IMR-90 (cell line): ENCODE measurements at regions not wholly inside any gene's neighbourhood (a gene's known extent, or its start where the extent isn't known, plus 50 kb on each side); places are given as distances from the start of the nearest gene placed in this dataset.

ENCODE experiments used
- ATAC-seq: fragments of 200-7000 bp; cut with Tn5 transposase; 2 replicates; pipeline ENCODE4 v1.9.1; 2020; ENCODE audit warnings: low read depth, mild to moderate bottlenecking, moderate library complexity
- BruUV-seq: library from RNA; stranded (reverse); fragments of 400-500 nt; replicated peaks from 2 replicates; lab custom pipeline; 2021; lab: Mats Ljungman, UMichigan
- CTCF ChIA-PET: fragments of 300-600 bp; formaldehyde crosslinking; extraction: SDS; loops from one replicate; lab custom pipeline; 2021; ENCODE audit warnings: antibody characterized with exemption; lab: Yijun Ruan, JAX
- POLR2A ChIA-PET: fragments of 300-600 bp; sonication (Branson Sonifier 250); formaldehyde crosslinking; loops from one replicate; lab custom pipeline; 2022; ENCODE audit warnings: antibody characterized with exemption; ENCODE audit not compliant: unreplicated experiment; lab: Charles Lee
- DNase-seq: peaks from one replicate; pipeline ENCODE4 v3.0.0; 2013
- H2AFZ ChIP-seq: replicated peaks from 2 replicates; pipeline ENCODE3; 2013; ENCODE audit warnings: low read length, mild to moderate bottlenecking; ENCODE audit not compliant: poor library complexity
- H2AK5ac ChIP-seq: 2 replicates; pipeline ENCODE4 v1.6.1; 2013; ENCODE audit warnings: low read depth, low read length, inconsistent platforms
- H2AK9ac ChIP-seq: replicated peaks from 2 replicates; pipeline ENCODE3; 2013; ENCODE audit warnings: mild to moderate bottlenecking, low read depth, low read length, moderate library complexity; ENCODE audit not compliant: poor library complexity
- H2BK120ac ChIP-seq: 2 replicates; pipeline ENCODE4 v1.6.1; 2013; ENCODE audit warnings: low read depth, low read length, inconsistent platforms
- H2BK15ac ChIP-seq: 3 replicates; pipeline ENCODE4 v1.6.1; 2013; ENCODE audit warnings: low read depth, low read length, inconsistent platforms
- H2BK20ac ChIP-seq: 2 replicates; pipeline ENCODE4 v1.6.1; 2013; ENCODE audit warnings: low read depth, mild to moderate bottlenecking, inconsistent platforms, low read length, moderate library complexity
- H2BK5ac ChIP-seq: 2 replicates; pipeline ENCODE4 v1.6.1; 2013; ENCODE audit warnings: mild to moderate bottlenecking, low read depth, low read length, inconsistent platforms; ENCODE audit not compliant: poor library complexity, severe bottlenecking
- H3K14ac ChIP-seq: replicated peaks from 2 replicates; pipeline ENCODE4 v1.6.1; 2013; ENCODE audit warnings: low read depth, low read length, inconsistent platforms
- H3K18ac ChIP-seq: 2 replicates; pipeline ENCODE4 v1.6.1; 2013; ENCODE audit warnings: low read depth, low read length, control low read depth
- H3K23ac ChIP-seq: 2 replicates; pipeline ENCODE4 v1.6.1; 2013; ENCODE audit warnings: low read depth, low read length, inconsistent platforms
- H3K27ac ChIP-seq: 2 replicates; pipeline ENCODE4 v1.5.1; 2013; ENCODE audit warnings: mild to moderate bottlenecking, control low read depth, low read length; ENCODE audit not compliant: insufficient read depth
- H3K27me3 ChIP-seq: 2 replicates; pipeline ENCODE4 v1.6.1; 2013; ENCODE audit warnings: low read length; ENCODE audit not compliant: control insufficient read depth, insufficient read depth
- H3K36me3 ChIP-seq: 2 replicates; pipeline ENCODE4 v1.6.1; 2013; ENCODE audit warnings: low read length, mixed read lengths; ENCODE audit not compliant: control insufficient read depth, insufficient read depth
- H3K4ac ChIP-seq: 2 replicates; pipeline ENCODE4 v1.6.1; 2013; ENCODE audit warnings: low read depth, low read length, inconsistent platforms
- H3K4me1 ChIP-seq: 2 replicates; pipeline ENCODE4 v1.6.1; 2013; ENCODE audit warnings: low read length, mixed read lengths; ENCODE audit not compliant: control insufficient read depth, insufficient read depth
- H3K4me2 ChIP-seq: 2 replicates; pipeline ENCODE4 v1.6.1; 2013; ENCODE audit warnings: low read depth, mild to moderate bottlenecking, control low read depth, low read length, moderate library complexity
- H3K4me3 ChIP-seq: 2 replicates; pipeline ENCODE4 v1.5.1; 2013; ENCODE audit warnings: low read depth, mild to moderate bottlenecking, control low read depth, low read length, moderate library complexity; ENCODE audit not compliant: insufficient read depth
- H3K56ac ChIP-seq: 2 replicates; pipeline ENCODE4 v1.6.1; 2013; ENCODE audit warnings: low read length, inconsistent platforms; ENCODE audit not compliant: insufficient read depth; ENCODE audit errors: extremely low read depth
- H3K79me1 ChIP-seq, 2 experiments: 2 replicates each; pipeline ENCODE4 v1.6.1; 2013; ENCODE audit warnings: low read length in 2 of 2, inconsistent platforms in 1 of 2, low read depth in 1 of 2
- H3K9ac ChIP-seq: 2 replicates; pipeline ENCODE4 v1.6.1; 2013; ENCODE audit warnings: low read depth, low read length, control low read depth
- H3K9me1 ChIP-seq: 2 replicates; pipeline ENCODE4 v1.6.1; 2013; ENCODE audit warnings: low read length, inconsistent platforms; ENCODE audit not compliant: insufficient read depth
- H3K9me3 ChIP-seq: 2 replicates; pipeline ENCODE4 v1.6.1; 2013; ENCODE audit warnings: low read length; ENCODE audit not compliant: control insufficient read depth, insufficient read depth
- H4K20me1 ChIP-seq: 2 replicates; pipeline ENCODE4 v1.6.1; 2013; ENCODE audit warnings: low read length, inconsistent platforms; ENCODE audit not compliant: insufficient read depth
- H4K5ac ChIP-seq: 2 replicates; pipeline ENCODE4 v1.6.1; 2013; ENCODE audit warnings: mild to moderate bottlenecking, low read depth, low read length, control low read depth
- H4K8ac ChIP-seq, 2 experiments: 2 replicates each; pipeline ENCODE4 v1.6.1; 2013; ENCODE audit warnings: low read depth in 2 of 2, low read length in 2 of 2, control low read depth in 1 of 2, inconsistent platforms in 1 of 2
- H4K91ac ChIP-seq: 2 replicates; pipeline ENCODE4 v1.6.1; 2013; ENCODE audit warnings: low read depth, low read length, inconsistent platforms; ENCODE audit not compliant: insufficient read depth
- BHLHE40 ChIP-seq: fragments of 150-350 bp; IDR thresholded peaks from 2 replicates; pipeline ENCODE4 v1.6.1; 2016; ENCODE audit warnings: mild to moderate bottlenecking, low read depth, low read length
- CEBPB ChIP-seq: IDR thresholded peaks from 2 replicates; pipeline ENCODE4 v1.6.1; 2012; ENCODE audit warnings: low read depth, low read length, improper control_type of control experiment
- CHD1 ChIP-seq: IDR thresholded peaks from 2 replicates; pipeline ENCODE4 v1.6.1; 2012; ENCODE audit warnings: low read depth, low read length, improper control_type of control experiment
- CTCF ChIP-seq: conservative IDR thresholded peaks from 2 replicates; pipeline ENCODE4 v1.5.1; 2012; ENCODE audit warnings: mild to moderate bottlenecking, low read depth, low read length, improper control_type of control experiment
- ELK1 ChIP-seq: fragments of 150-350 bp; IDR thresholded peaks from 2 replicates; pipeline ENCODE4 v1.6.1; 2016; ENCODE audit warnings: low read depth, mild to moderate bottlenecking, low read length, moderate library complexity, borderline replicate concordance
- MXI1 ChIP-seq: IDR thresholded peaks from 2 replicates; pipeline ENCODE4 v1.6.1; 2012; ENCODE audit warnings: low read depth, mild to moderate bottlenecking, low read length, moderate library complexity, borderline replicate concordance
- POLR2A ChIP-seq: IDR thresholded peaks from 2 replicates; pipeline ENCODE4 v1.6.1; 2012; ENCODE audit warnings: mild to moderate bottlenecking, low read depth, low read length
- RAD21 ChIP-seq: IDR thresholded peaks from 2 replicates; pipeline ENCODE4 v1.6.1; 2012; ENCODE audit warnings: low read length, improper control_type of control experiment
- RCOR1 ChIP-seq: IDR thresholded peaks from 2 replicates; pipeline ENCODE4 v1.6.1; 2012; ENCODE audit warnings: mild to moderate bottlenecking, low read length, improper control_type of control experiment; ENCODE audit not compliant: insufficient replicate concordance
- RFX5 ChIP-seq: IDR thresholded peaks from 2 replicates; pipeline ENCODE4 v1.8.0; 2012; ENCODE audit warnings: low read depth, mild to moderate bottlenecking, low read length, moderate library complexity
- SMC3 ChIP-seq: fragments of 150-350 bp; IDR thresholded peaks from 2 replicates; pipeline ENCODE4 v1.6.1; 2016; ENCODE audit warnings: low read depth, mild to moderate bottlenecking, antibody characterized with exemption, low read length, moderate library complexity
- WGBS, 2 experiments: methylation state at CpG; one replicate each; pipeline versions ENCODE4 v1.1.5 to v1.1.7; 2013; ENCODE audit warnings: missing lambda C conversion rate in 2 of 2; ENCODE audit not compliant: insufficient read length in 1 of 2; ENCODE audit errors: extremely low coverage in 2 of 2; 5-methylcytosine and 5-hydroxymethylcytosine counted together
- dilution Hi-C: fragments of 300-500 bp; cut with HindIII; formaldehyde crosslinking; loops from one replicate; pipeline ENCODE4 v1.14.3; 2018; ENCODE audit warnings: low sequenced_read_pairs; ENCODE audit not compliant: unreplicated experiment
- in situ Hi-C: fragments of 300-500 bp; cut with MboI; formaldehyde crosslinking; loops from 3 replicates; pipeline ENCODE4 v1.14.3; 2019; ENCODE audit warnings: low sequenced_read_pairs, inconsistent platforms, mixed read lengths
- intact Hi-C: fragments of 100-400 bp; cut with micrococcal nuclease; formaldehyde crosslinking; loops from 2 replicates; pipeline ENCODE4 v1.10.0; 2022

GRCh38 chr3:68483601-68484000, 448.7 kb downstream of the TAFA4 start:
- Histone ChIP-seq H3K9me3 (0 out of 2 replicates have a peak, but pooled peaks cover 2% of the 10 kb centered on the region), H2BK120ac (no peak overlapping the region), H3K27ac (no peak overlapping the region), H4K20me1 (no peaks in the 10 kb centered on the region), H3K27me3 (no peaks in the 10 kb centered on the region), H3K79me1 (no peaks in the 10 kb centered on the region), H4K91ac (no peak overlapping the region), H3K4me1 (no peaks in the 10 kb centered on the region), H2BK5ac (no peak overlapping the region), H4K8ac (no peak overlapping the region), H2AK9ac (no peak overlapping the region), H3K36me3 (no peaks in the 10 kb centered on the region), H3K4me3 (no peak overlapping the region), H3K23ac (no peak overlapping the region), H3K4me2 (no peak overlapping the region), H2BK15ac (no peak overlapping the region), H3K9ac (no peak overlapping the region), H3K56ac (no peak overlapping the region), H2BK20ac (no peak overlapping the region), H4K5ac (no peak overlapping the region), H2AK5ac (no peak overlapping the region), H2AFZ (no peak overlapping the region), H3K4ac (no peak overlapping the region), H3K9me1 (no peaks in the 10 kb centered on the region), H3K18ac (no peak overlapping the region), H3K14ac (no peak overlapping the region)
- no CpG with 5 or more reads among the region's 3 CpGs for WGBS, 2 experiments
- dilution Hi-C loops (no loop called here), intact Hi-C loops (no loop called here), in situ Hi-C loops (no loop called here)
- DNase-seq: no peak
- no peak for ATAC-seq
- BruUV-seq: no TSS peak
- ChIA-PET CTCF (no interaction called here), POLR2A (no interaction called here)
- no peak for TF ChIP-seq BHLHE40
- TF ChIP-seq CEBPB: no peak
- TF ChIP-seq RFX5: no peak
- TF ChIP-seq CTCF: no peak
- no peak for TF ChIP-seq SMC3
- no peak for TF ChIP-seq CHD1
- no peak for TF ChIP-seq RAD21
- TF ChIP-seq MXI1: no peak
- TF ChIP-seq POLR2A: no peak
- TF ChIP-seq ELK1: no peak
- no peak for TF ChIP-seq RCOR1
